IMR-90 (cell line): ENCODE measurements at regions not wholly inside any gene's neighbourhood (a gene's known extent, or its start where the extent isn't known, plus 50 kb on each side); places are given as distances from the start of the nearest gene placed in this dataset.

Experiments
- ATAC-seq: fragments of 200-7000 bp; cut with Tn5 transposase; 2 replicates; pipeline ENCODE4 v1.9.1; 2020; ENCODE audit warnings: low read depth, mild to moderate bottlenecking, moderate library complexity
- BruUV-seq: library from RNA; stranded (reverse); fragments of 400-500 nt; replicated peaks from 2 replicates; lab custom pipeline; 2021; lab: Mats Ljungman, UMichigan
- CTCF ChIA-PET: fragments of 300-600 bp; formaldehyde crosslinking; extraction: SDS; loops from one replicate; lab custom pipeline; 2021; ENCODE audit warnings: antibody characterized with exemption; lab: Yijun Ruan, JAX
- POLR2A ChIA-PET: fragments of 300-600 bp; sonication (Branson Sonifier 250); formaldehyde crosslinking; loops from one replicate; lab custom pipeline; 2022; ENCODE audit warnings: antibody characterized with exemption; ENCODE audit not compliant: unreplicated experiment; lab: Charles Lee
- DNase-seq: peaks from one replicate; pipeline ENCODE4 v3.0.0; 2013
- H2AFZ ChIP-seq: replicated peaks from 2 replicates; pipeline ENCODE3; 2013; ENCODE audit warnings: low read length, mild to moderate bottlenecking; ENCODE audit not compliant: poor library complexity
- H2AK5ac ChIP-seq: 2 replicates; pipeline ENCODE4 v1.6.1; 2013; ENCODE audit warnings: low read depth, low read length, inconsistent platforms
- H2AK9ac ChIP-seq: replicated peaks from 2 replicates; pipeline ENCODE3; 2013; ENCODE audit warnings: mild to moderate bottlenecking, low read depth, low read length, moderate library complexity; ENCODE audit not compliant: poor library complexity
- H2BK120ac ChIP-seq: 2 replicates; pipeline ENCODE4 v1.6.1; 2013; ENCODE audit warnings: low read depth, low read length, inconsistent platforms
- H2BK15ac ChIP-seq: 3 replicates; pipeline ENCODE4 v1.6.1; 2013; ENCODE audit warnings: low read depth, low read length, inconsistent platforms
- H2BK20ac ChIP-seq: 2 replicates; pipeline ENCODE4 v1.6.1; 2013; ENCODE audit warnings: low read depth, mild to moderate bottlenecking, inconsistent platforms, low read length, moderate library complexity
- H2BK5ac ChIP-seq: 2 replicates; pipeline ENCODE4 v1.6.1; 2013; ENCODE audit warnings: mild to moderate bottlenecking, low read depth, low read length, inconsistent platforms; ENCODE audit not compliant: poor library complexity, severe bottlenecking
- H3K14ac ChIP-seq: replicated peaks from 2 replicates; pipeline ENCODE4 v1.6.1; 2013; ENCODE audit warnings: low read depth, low read length, inconsistent platforms
- H3K18ac ChIP-seq: 2 replicates; pipeline ENCODE4 v1.6.1; 2013; ENCODE audit warnings: low read depth, low read length, control low read depth
- H3K23ac ChIP-seq: 2 replicates; pipeline ENCODE4 v1.6.1; 2013; ENCODE audit warnings: low read depth, low read length, inconsistent platforms
- H3K27ac ChIP-seq: 2 replicates; pipeline ENCODE4 v1.5.1; 2013; ENCODE audit warnings: mild to moderate bottlenecking, control low read depth, low read length; ENCODE audit not compliant: insufficient read depth
- H3K27me3 ChIP-seq: 2 replicates; pipeline ENCODE4 v1.6.1; 2013; ENCODE audit warnings: low read length; ENCODE audit not compliant: control insufficient read depth, insufficient read depth
- H3K36me3 ChIP-seq: 2 replicates; pipeline ENCODE4 v1.6.1; 2013; ENCODE audit warnings: low read length, mixed read lengths; ENCODE audit not compliant: control insufficient read depth, insufficient read depth
- H3K4ac ChIP-seq: 2 replicates; pipeline ENCODE4 v1.6.1; 2013; ENCODE audit warnings: low read depth, low read length, inconsistent platforms
- H3K4me1 ChIP-seq: 2 replicates; pipeline ENCODE4 v1.6.1; 2013; ENCODE audit warnings: low read length, mixed read lengths; ENCODE audit not compliant: control insufficient read depth, insufficient read depth
- H3K4me2 ChIP-seq: 2 replicates; pipeline ENCODE4 v1.6.1; 2013; ENCODE audit warnings: low read depth, mild to moderate bottlenecking, control low read depth, low read length, moderate library complexity
- H3K4me3 ChIP-seq: 2 replicates; pipeline ENCODE4 v1.5.1; 2013; ENCODE audit warnings: low read depth, mild to moderate bottlenecking, control low read depth, low read length, moderate library complexity; ENCODE audit not compliant: insufficient read depth
- H3K56ac ChIP-seq: 2 replicates; pipeline ENCODE4 v1.6.1; 2013; ENCODE audit warnings: low read length, inconsistent platforms; ENCODE audit not compliant: insufficient read depth; ENCODE audit errors: extremely low read depth
- H3K79me1 ChIP-seq, 2 experiments: 2 replicates each; pipeline ENCODE4 v1.6.1; 2013; ENCODE audit warnings: low read length in 2 of 2, inconsistent platforms in 1 of 2, low read depth in 1 of 2
- H3K9ac ChIP-seq: 2 replicates; pipeline ENCODE4 v1.6.1; 2013; ENCODE audit warnings: low read depth, low read length, control low read depth
- H3K9me1 ChIP-seq: 2 replicates; pipeline ENCODE4 v1.6.1; 2013; ENCODE audit warnings: low read length, inconsistent platforms; ENCODE audit not compliant: insufficient read depth
- H3K9me3 ChIP-seq: 2 replicates; pipeline ENCODE4 v1.6.1; 2013; ENCODE audit warnings: low read length; ENCODE audit not compliant: control insufficient read depth, insufficient read depth
- H4K20me1 ChIP-seq: 2 replicates; pipeline ENCODE4 v1.6.1; 2013; ENCODE audit warnings: low read length, inconsistent platforms; ENCODE audit not compliant: insufficient read depth
- H4K5ac ChIP-seq: 2 replicates; pipeline ENCODE4 v1.6.1; 2013; ENCODE audit warnings: mild to moderate bottlenecking, low read depth, low read length, control low read depth
- H4K8ac ChIP-seq, 2 experiments: 2 replicates each; pipeline ENCODE4 v1.6.1; 2013; ENCODE audit warnings: low read depth in 2 of 2, low read length in 2 of 2, control low read depth in 1 of 2, inconsistent platforms in 1 of 2
- H4K91ac ChIP-seq: 2 replicates; pipeline ENCODE4 v1.6.1; 2013; ENCODE audit warnings: low read depth, low read length, inconsistent platforms; ENCODE audit not compliant: insufficient read depth
- BHLHE40 ChIP-seq: fragments of 150-350 bp; IDR thresholded peaks from 2 replicates; pipeline ENCODE4 v1.6.1; 2016; ENCODE audit warnings: mild to moderate bottlenecking, low read depth, low read length
- CEBPB ChIP-seq: IDR thresholded peaks from 2 replicates; pipeline ENCODE4 v1.6.1; 2012; ENCODE audit warnings: low read depth, low read length, improper control_type of control experiment
- CHD1 ChIP-seq: IDR thresholded peaks from 2 replicates; pipeline ENCODE4 v1.6.1; 2012; ENCODE audit warnings: low read depth, low read length, improper control_type of control experiment
- FOS ChIP-seq: fragments of 150-350 bp; IDR thresholded peaks from 2 replicates; pipeline ENCODE4 v1.6.1; 2016; ENCODE audit warnings: low read depth, low read length
- MAFK ChIP-seq: IDR thresholded peaks from 2 replicates; pipeline ENCODE4 v1.6.1; 2012; ENCODE audit warnings: low read depth, low read length, improper control_type of control experiment
- MAZ ChIP-seq: IDR thresholded peaks from 2 replicates; pipeline ENCODE4 v1.6.1; 2012; ENCODE audit warnings: low read depth, mild to moderate bottlenecking, low read length, improper control_type of control experiment, moderate library complexity, borderline replicate concordance
- MXI1 ChIP-seq: IDR thresholded peaks from 2 replicates; pipeline ENCODE4 v1.6.1; 2012; ENCODE audit warnings: low read depth, mild to moderate bottlenecking, low read length, moderate library complexity, borderline replicate concordance
- NFE2L2 ChIP-seq: fragments of 150-350 bp; IDR thresholded peaks from 2 replicates; pipeline ENCODE4 v1.6.1; 2016; ENCODE audit warnings: low read depth, mild to moderate bottlenecking, low read length
- POLR2A ChIP-seq: IDR thresholded peaks from 2 replicates; pipeline ENCODE4 v1.6.1; 2012; ENCODE audit warnings: mild to moderate bottlenecking, low read depth, low read length
- RAD21 ChIP-seq: IDR thresholded peaks from 2 replicates; pipeline ENCODE4 v1.6.1; 2012; ENCODE audit warnings: low read length, improper control_type of control experiment
- RCOR1 ChIP-seq: IDR thresholded peaks from 2 replicates; pipeline ENCODE4 v1.6.1; 2012; ENCODE audit warnings: mild to moderate bottlenecking, low read length, improper control_type of control experiment; ENCODE audit not compliant: insufficient replicate concordance
- RFX5 ChIP-seq: IDR thresholded peaks from 2 replicates; pipeline ENCODE4 v1.8.0; 2012; ENCODE audit warnings: low read depth, mild to moderate bottlenecking, low read length, moderate library complexity
- SMC3 ChIP-seq: fragments of 150-350 bp; IDR thresholded peaks from 2 replicates; pipeline ENCODE4 v1.6.1; 2016; ENCODE audit warnings: low read depth, mild to moderate bottlenecking, antibody characterized with exemption, low read length, moderate library complexity
- WGBS, 2 experiments: methylation state at CpG; one replicate each; pipeline versions ENCODE4 v1.1.5 to v1.1.7; 2013; ENCODE audit warnings: missing lambda C conversion rate in 2 of 2; ENCODE audit not compliant: insufficient read length in 1 of 2; ENCODE audit errors: extremely low coverage in 2 of 2; 5-methylcytosine and 5-hydroxymethylcytosine counted together
- dilution Hi-C: fragments of 300-500 bp; cut with HindIII; formaldehyde crosslinking; loops from one replicate; pipeline ENCODE4 v1.14.3; 2018; ENCODE audit warnings: low sequenced_read_pairs; ENCODE audit not compliant: unreplicated experiment
- in situ Hi-C: fragments of 300-500 bp; cut with MboI; formaldehyde crosslinking; loops from 3 replicates; pipeline ENCODE4 v1.14.3; 2019; ENCODE audit warnings: low sequenced_read_pairs, inconsistent platforms, mixed read lengths
- intact Hi-C: fragments of 100-400 bp; cut with micrococcal nuclease; formaldehyde crosslinking; loops from 2 replicates; pipeline ENCODE4 v1.10.0; 2022
- TF ChIP-seq, protein P1 (sequence below): conservative IDR thresholded peaks from 2 replicates; pipeline ENCODE4 v1.5.1; 2012; ENCODE audit warnings: mild to moderate bottlenecking, low read depth, low read length, improper control_type of control experiment
- TF ChIP-seq, protein P2 (sequence below): fragments of 150-350 bp; IDR thresholded peaks from 2 replicates; pipeline ENCODE4 v1.6.1; 2016; ENCODE audit warnings: low read depth, mild to moderate bottlenecking, low read length, moderate library complexity, borderline replicate concordance
- TF ChIP-seq, protein P3 (sequence below): fragments of 150-350 bp; IDR thresholded peaks from 2 replicates; pipeline ENCODE4 v1.6.1; 2017; ENCODE audit warnings: mild to moderate bottlenecking, antibody characterized with exemption, low read length, low read depth

DNA sequence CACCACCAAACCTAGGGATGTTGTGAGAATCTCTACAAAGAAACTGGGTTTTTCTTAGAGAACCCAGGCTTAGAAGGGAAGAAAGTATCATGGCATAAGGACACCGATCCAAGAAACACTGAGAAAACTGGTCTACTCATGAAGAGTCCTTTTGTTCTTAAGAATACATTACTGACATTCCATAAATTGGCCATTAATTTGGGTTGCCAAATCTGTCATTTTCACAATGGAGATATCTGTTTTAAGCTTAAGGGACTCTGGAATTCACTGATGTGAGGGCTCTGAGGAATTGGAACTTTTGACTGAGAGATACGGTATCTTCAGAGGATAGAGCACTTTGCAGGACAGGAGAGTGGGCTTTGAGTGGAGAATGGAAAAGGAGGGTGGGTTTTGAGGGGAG lies 315.3 kb upstream of the ZNF608 start:
- no peaks in the 10 kb centered on the region for H3K27me3 ChIP-seq
- H3K9ac ChIP-seq, result no peak overlapping the region
- intact Hi-C loops, result no loop called here
- TF ChIP-seq MXI1, result no peak
- TF ChIP-seq CEBPB, result no peak
- no peak for TF ChIP-seq RAD21
- no peak for TF ChIP-seq SMC3
- TF ChIP-seq POLR2A, result no peak
- TF ChIP-seq CHD1, result no peak
- TF ChIP-seq, protein P1, sequence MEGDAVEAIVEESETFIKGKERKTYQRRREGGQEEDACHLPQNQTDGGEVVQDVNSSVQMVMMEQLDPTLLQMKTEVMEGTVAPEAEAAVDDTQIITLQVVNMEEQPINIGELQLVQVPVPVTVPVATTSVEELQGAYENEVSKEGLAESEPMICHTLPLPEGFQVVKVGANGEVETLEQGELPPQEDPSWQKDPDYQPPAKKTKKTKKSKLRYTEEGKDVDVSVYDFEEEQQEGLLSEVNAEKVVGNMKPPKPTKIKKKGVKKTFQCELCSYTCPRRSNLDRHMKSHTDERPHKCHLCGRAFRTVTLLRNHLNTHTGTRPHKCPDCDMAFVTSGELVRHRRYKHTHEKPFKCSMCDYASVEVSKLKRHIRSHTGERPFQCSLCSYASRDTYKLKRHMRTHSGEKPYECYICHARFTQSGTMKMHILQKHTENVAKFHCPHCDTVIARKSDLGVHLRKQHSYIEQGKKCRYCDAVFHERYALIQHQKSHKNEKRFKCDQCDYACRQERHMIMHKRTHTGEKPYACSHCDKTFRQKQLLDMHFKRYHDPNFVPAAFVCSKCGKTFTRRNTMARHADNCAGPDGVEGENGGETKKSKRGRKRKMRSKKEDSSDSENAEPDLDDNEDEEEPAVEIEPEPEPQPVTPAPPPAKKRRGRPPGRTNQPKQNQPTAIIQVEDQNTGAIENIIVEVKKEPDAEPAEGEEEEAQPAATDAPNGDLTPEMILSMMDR, result no peak
- TF ChIP-seq NFE2L2, result no peak
- TF ChIP-seq, protein P2, sequence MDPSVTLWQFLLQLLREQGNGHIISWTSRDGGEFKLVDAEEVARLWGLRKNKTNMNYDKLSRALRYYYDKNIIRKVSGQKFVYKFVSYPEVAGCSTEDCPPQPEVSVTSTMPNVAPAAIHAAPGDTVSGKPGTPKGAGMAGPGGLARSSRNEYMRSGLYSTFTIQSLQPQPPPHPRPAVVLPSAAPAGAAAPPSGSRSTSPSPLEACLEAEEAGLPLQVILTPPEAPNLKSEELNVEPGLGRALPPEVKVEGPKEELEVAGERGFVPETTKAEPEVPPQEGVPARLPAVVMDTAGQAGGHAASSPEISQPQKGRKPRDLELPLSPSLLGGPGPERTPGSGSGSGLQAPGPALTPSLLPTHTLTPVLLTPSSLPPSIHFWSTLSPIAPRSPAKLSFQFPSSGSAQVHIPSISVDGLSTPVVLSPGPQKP, result no peak
- no peak for TF ChIP-seq RFX5
- no peak for TF ChIP-seq MAFK
- TF ChIP-seq RCOR1, result no peak
- TF ChIP-seq FOS, result no peak
- TF ChIP-seq, protein P3, sequence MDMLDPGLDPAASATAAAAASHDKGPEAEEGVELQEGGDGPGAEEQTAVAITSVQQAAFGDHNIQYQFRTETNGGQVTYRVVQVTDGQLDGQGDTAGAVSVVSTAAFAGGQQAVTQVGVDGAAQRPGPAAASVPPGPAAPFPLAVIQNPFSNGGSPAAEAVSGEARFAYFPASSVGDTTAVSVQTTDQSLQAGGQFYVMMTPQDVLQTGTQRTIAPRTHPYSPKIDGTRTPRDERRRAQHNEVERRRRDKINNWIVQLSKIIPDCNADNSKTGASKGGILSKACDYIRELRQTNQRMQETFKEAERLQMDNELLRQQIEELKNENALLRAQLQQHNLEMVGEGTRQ, result no peak
- no peak for TF ChIP-seq BHLHE40
- no peak for TF ChIP-seq MAZ
- peaks cover 2% of the 10 kb centered on the region for H3K4me1 ChIP-seq
- H3K4ac ChIP-seq, result no peak overlapping the region
- H3K18ac ChIP-seq, result no peak overlapping the region
- no peak overlapping the region for H3K4me3 ChIP-seq
- ChIA-PET POLR2A (no interaction called here), CTCF (no interaction called here)
- no peak overlapping the region for H2BK120ac ChIP-seq
- no peak overlapping the region for H3K23ac ChIP-seq
- WGBS, 2 experiments, result 83% methylated on average over 1 of the region's 2 CpGs; no CpG with 5 or more reads in 1 of the 2 experiments
- ATAC-seq, result no peak
- no peak overlapping the region for H2BK5ac ChIP-seq
- dilution Hi-C loops, result no loop called here
- H3K4me2 ChIP-seq, result no peak overlapping the region
- no peaks in the 10 kb centered on the region for H4K20me1 ChIP-seq
- DNase-seq, result no peak
- no peaks in the 10 kb centered on the region for H3K9me3 ChIP-seq
- H2AK5ac ChIP-seq, result no peak overlapping the region
- no TSS peak for BruUV-seq
- H2AFZ ChIP-seq, result no peak overlapping the region
- no peaks in the 10 kb centered on the region for H3K9me1 ChIP-seq
- H2AK9ac ChIP-seq, result no peak overlapping the region
- H3K79me1 ChIP-seq, result no peaks in the 10 kb centered on the region
- H4K91ac ChIP-seq, result no peak overlapping the region
- no peaks in the 10 kb centered on the region for H3K36me3 ChIP-seq
- H3K27ac ChIP-seq, result no peak overlapping the region
- no peak overlapping the region for H4K8ac ChIP-seq
- in situ Hi-C loops, result no loop called here
- H2BK20ac ChIP-seq, result no peak overlapping the region
- no peak overlapping the region for H3K14ac ChIP-seq
- H4K5ac ChIP-seq, result no peak overlapping the region
- H3K56ac ChIP-seq, result no peak overlapping the region
- no peak overlapping the region for H2BK15ac ChIP-seq
